DOHH2 (cell line): ENCODE measurements at regions not wholly inside any gene's neighbourhood (a gene's known extent, or its start where the extent isn't known, plus 50 kb on each side); places are given as distances from the start of the nearest gene placed in this dataset.

Source experiments
- EZH2phosphoT487 ChIP-seq: fragments of 200-600 bp; sonication (generic); IDR thresholded peaks from 2 replicates; pipeline ENCODE4 v1.6.1; 2017; ENCODE audit warnings: borderline replicate concordance, mild to moderate bottlenecking, antibody characterized with exemption, low read length, moderate library complexity, mixed read lengths
- TF ChIP-seq, protein P1 (sequence below): fragments of 200-600 bp; sonication (generic); IDR thresholded peaks from one replicate; pipeline ENCODE4 v1.5.1; 2014; ENCODE audit warnings: antibody characterized with exemption, mild to moderate bottlenecking, low read depth, low read length; ENCODE audit not compliant: poor library complexity, severe bottlenecking

DNA sequence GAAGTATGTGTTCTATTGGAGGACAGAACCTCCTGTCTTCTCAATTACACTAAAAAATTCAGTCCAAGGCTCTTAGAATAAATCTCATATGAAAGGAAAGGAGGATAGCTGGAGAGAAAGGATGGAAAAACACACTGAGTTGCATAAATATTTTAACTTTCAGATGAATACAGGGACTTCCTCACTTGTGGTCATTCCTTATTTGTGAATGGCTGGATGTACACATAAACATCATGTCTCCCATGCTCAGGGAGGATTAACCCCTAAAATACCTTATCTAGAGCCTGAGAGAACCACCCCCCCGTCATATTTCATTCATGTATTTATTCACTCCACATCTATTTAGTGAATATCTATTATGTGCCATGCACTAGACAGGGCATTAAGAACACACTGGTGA is 217.6 kb upstream of the CITED2 start:
- TF ChIP-seq, protein P1, sequence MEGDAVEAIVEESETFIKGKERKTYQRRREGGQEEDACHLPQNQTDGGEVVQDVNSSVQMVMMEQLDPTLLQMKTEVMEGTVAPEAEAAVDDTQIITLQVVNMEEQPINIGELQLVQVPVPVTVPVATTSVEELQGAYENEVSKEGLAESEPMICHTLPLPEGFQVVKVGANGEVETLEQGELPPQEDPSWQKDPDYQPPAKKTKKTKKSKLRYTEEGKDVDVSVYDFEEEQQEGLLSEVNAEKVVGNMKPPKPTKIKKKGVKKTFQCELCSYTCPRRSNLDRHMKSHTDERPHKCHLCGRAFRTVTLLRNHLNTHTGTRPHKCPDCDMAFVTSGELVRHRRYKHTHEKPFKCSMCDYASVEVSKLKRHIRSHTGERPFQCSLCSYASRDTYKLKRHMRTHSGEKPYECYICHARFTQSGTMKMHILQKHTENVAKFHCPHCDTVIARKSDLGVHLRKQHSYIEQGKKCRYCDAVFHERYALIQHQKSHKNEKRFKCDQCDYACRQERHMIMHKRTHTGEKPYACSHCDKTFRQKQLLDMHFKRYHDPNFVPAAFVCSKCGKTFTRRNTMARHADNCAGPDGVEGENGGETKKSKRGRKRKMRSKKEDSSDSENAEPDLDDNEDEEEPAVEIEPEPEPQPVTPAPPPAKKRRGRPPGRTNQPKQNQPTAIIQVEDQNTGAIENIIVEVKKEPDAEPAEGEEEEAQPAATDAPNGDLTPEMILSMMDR = no peak
- no peak for TF ChIP-seq EZH2phosphoT487
